HepG2 (cell line): ENCODE measurements at regions not wholly inside any gene's neighbourhood (a gene's known extent, or its start where the extent isn't known, plus 50 kb on each side); places are given as distances from the start of the nearest gene placed in this dataset.

Experiments
- MXI1 ChIP-seq: IDR thresholded peaks from 3 replicates; pipeline ENCODE4 v1.6.1; 2012; ENCODE audit warnings: low read depth, low read length, inconsistent platforms, borderline replicate concordance
- RFX5 ChIP-seq: IDR thresholded peaks from 2 replicates; pipeline ENCODE4 v1.6.1; 2011; ENCODE audit warnings: low read depth, low read length, improper control_type of control experiment
- SMC3 ChIP-seq: IDR thresholded peaks from 2 replicates; pipeline ENCODE4 v1.6.1; 2011; ENCODE audit warnings: low read length, improper control_type of control experiment
- ZNF891 ChIP-seq: sonication (generic); formaldehyde crosslinking; IDR thresholded peaks from 2 replicates; pipeline ENCODE4 v1.5.0; 2020; ENCODE audit warnings: mild to moderate bottlenecking, missing genetic modification reagents
- TF ChIP-seq, protein P1 (sequence below), 2 experiments: IDR thresholded peaks; 2 replicates each; pipeline ENCODE4 v1.6.1; 2011 to 2012; ENCODE audit warnings: low read length in 2 of 2, borderline replicate concordance in 1 of 2, low read depth in 1 of 2, mild to moderate bottlenecking in 1 of 2, moderate library complexity in 1 of 2

DNA sequence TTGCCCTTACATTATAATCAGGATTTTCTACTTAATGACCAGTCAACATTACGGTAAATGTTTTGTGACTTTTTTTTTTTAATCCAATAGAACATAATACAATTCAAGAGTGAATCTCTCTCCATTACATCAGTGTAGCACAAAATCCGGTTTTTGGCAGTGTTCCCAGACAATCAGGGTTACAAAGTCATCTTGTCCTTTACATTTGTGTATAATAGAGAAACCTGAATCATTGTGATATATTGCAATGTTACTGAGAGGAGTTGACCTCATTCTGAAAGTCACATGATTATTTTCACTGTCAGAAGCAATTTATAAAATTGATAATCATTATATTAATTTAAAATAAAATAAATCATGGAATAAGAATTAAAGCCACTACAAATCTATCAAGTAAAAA lies 1346.0 kb upstream of the SPRY2 start:
- no peak for TF ChIP-seq SMC3
- no peak for TF ChIP-seq RFX5
- no peak for TF ChIP-seq MXI1
- TF ChIP-seq ZNF891 (CRISPR knock-in tag): no peak
- TF ChIP-seq, protein P1, sequence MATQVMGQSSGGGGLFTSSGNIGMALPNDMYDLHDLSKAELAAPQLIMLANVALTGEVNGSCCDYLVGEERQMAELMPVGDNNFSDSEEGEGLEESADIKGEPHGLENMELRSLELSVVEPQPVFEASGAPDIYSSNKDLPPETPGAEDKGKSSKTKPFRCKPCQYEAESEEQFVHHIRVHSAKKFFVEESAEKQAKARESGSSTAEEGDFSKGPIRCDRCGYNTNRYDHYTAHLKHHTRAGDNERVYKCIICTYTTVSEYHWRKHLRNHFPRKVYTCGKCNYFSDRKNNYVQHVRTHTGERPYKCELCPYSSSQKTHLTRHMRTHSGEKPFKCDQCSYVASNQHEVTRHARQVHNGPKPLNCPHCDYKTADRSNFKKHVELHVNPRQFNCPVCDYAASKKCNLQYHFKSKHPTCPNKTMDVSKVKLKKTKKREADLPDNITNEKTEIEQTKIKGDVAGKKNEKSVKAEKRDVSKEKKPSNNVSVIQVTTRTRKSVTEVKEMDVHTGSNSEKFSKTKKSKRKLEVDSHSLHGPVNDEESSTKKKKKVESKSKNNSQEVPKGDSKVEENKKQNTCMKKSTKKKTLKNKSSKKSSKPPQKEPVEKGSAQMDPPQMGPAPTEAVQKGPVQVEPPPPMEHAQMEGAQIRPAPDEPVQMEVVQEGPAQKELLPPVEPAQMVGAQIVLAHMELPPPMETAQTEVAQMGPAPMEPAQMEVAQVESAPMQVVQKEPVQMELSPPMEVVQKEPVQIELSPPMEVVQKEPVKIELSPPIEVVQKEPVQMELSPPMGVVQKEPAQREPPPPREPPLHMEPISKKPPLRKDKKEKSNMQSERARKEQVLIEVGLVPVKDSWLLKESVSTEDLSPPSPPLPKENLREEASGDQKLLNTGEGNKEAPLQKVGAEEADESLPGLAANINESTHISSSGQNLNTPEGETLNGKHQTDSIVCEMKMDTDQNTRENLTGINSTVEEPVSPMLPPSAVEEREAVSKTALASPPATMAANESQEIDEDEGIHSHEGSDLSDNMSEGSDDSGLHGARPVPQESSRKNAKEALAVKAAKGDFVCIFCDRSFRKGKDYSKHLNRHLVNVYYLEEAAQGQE (IDR thresholded peaks at IDR 0.05; ENCODE audit: borderline replicate concordance in 1 of 2, low read depth in 1 of 2, low read length in 2 of 2): no peak
